ENCODE measurements at regions not wholly inside any gene's neighbourhood (a gene's known extent, or its start where the extent isn't known, plus 50 kb on each side); places are given as distances from the start of the nearest gene placed in this dataset.

DNA sequence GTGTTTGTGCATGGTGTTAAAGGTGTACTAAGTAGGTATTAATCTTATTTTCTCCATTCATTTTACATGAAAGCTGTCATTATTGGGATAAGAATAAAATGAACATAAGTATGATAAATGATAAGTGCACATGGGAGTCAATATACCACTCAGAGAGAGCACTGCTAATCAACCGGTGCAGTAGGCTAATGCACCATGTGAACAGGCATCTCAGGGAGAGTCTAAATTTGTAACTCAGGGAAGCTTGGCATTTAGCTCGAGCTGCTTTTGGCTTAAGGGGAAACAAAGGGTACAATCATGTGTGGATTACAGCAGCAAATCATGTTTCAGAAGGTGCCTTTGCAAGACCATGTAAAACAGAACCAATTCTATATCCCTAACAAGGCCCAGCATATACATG, 127.4 kb downstream of the MGST1 start:
- no peak for ATAC-seq
- no peaks in the 10 kb centered on the region for H3K4me1 Mint-ChIP-seq
- H3K27ac Mint-ChIP-seq = no peak overlapping the region
- TF ChIP-seq JUNB (IDR thresholded peaks at IDR 0.05; ENCODE audit: unreplicated experiment) (no peak), EZH2phosphoT487 (IDR thresholded peaks at IDR 0.05; ENCODE audit: unreplicated experiment) (no peak), ZNF331 (CRISPR knock-in tag; IDR thresholded peaks at IDR 0.05; ENCODE audit: low read depth) (no peak), STAT1 (IDR thresholded peaks at IDR 0.05; ENCODE audit: unreplicated experiment) (no peak), CREB1 (CRISPR knock-in tag; IDR thresholded peaks at IDR 0.05; ENCODE audit: low read depth) (no peak), ZNF114 (CRISPR knock-in tag; IDR thresholded peaks at IDR 0.05) (no peak), EZH2 (IDR thresholded peaks at IDR 0.05; ENCODE audit: low read depth, unreplicated experiment) (no peak), POLR2AphosphoS5 (IDR thresholded peaks at IDR 0.05; ENCODE audit: low read depth) (no peak), NANOG (IDR thresholded peaks at IDR 0.05; ENCODE audit: borderline replicate concordance) (no peak)
- TF ChIP-seq, protein P1, sequence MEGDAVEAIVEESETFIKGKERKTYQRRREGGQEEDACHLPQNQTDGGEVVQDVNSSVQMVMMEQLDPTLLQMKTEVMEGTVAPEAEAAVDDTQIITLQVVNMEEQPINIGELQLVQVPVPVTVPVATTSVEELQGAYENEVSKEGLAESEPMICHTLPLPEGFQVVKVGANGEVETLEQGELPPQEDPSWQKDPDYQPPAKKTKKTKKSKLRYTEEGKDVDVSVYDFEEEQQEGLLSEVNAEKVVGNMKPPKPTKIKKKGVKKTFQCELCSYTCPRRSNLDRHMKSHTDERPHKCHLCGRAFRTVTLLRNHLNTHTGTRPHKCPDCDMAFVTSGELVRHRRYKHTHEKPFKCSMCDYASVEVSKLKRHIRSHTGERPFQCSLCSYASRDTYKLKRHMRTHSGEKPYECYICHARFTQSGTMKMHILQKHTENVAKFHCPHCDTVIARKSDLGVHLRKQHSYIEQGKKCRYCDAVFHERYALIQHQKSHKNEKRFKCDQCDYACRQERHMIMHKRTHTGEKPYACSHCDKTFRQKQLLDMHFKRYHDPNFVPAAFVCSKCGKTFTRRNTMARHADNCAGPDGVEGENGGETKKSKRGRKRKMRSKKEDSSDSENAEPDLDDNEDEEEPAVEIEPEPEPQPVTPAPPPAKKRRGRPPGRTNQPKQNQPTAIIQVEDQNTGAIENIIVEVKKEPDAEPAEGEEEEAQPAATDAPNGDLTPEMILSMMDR (conservative IDR thresholded peaks at IDR 0.05; ENCODE audit: low read depth in 2 of 2) = no peak
- TF ChIP-seq, protein P2, sequence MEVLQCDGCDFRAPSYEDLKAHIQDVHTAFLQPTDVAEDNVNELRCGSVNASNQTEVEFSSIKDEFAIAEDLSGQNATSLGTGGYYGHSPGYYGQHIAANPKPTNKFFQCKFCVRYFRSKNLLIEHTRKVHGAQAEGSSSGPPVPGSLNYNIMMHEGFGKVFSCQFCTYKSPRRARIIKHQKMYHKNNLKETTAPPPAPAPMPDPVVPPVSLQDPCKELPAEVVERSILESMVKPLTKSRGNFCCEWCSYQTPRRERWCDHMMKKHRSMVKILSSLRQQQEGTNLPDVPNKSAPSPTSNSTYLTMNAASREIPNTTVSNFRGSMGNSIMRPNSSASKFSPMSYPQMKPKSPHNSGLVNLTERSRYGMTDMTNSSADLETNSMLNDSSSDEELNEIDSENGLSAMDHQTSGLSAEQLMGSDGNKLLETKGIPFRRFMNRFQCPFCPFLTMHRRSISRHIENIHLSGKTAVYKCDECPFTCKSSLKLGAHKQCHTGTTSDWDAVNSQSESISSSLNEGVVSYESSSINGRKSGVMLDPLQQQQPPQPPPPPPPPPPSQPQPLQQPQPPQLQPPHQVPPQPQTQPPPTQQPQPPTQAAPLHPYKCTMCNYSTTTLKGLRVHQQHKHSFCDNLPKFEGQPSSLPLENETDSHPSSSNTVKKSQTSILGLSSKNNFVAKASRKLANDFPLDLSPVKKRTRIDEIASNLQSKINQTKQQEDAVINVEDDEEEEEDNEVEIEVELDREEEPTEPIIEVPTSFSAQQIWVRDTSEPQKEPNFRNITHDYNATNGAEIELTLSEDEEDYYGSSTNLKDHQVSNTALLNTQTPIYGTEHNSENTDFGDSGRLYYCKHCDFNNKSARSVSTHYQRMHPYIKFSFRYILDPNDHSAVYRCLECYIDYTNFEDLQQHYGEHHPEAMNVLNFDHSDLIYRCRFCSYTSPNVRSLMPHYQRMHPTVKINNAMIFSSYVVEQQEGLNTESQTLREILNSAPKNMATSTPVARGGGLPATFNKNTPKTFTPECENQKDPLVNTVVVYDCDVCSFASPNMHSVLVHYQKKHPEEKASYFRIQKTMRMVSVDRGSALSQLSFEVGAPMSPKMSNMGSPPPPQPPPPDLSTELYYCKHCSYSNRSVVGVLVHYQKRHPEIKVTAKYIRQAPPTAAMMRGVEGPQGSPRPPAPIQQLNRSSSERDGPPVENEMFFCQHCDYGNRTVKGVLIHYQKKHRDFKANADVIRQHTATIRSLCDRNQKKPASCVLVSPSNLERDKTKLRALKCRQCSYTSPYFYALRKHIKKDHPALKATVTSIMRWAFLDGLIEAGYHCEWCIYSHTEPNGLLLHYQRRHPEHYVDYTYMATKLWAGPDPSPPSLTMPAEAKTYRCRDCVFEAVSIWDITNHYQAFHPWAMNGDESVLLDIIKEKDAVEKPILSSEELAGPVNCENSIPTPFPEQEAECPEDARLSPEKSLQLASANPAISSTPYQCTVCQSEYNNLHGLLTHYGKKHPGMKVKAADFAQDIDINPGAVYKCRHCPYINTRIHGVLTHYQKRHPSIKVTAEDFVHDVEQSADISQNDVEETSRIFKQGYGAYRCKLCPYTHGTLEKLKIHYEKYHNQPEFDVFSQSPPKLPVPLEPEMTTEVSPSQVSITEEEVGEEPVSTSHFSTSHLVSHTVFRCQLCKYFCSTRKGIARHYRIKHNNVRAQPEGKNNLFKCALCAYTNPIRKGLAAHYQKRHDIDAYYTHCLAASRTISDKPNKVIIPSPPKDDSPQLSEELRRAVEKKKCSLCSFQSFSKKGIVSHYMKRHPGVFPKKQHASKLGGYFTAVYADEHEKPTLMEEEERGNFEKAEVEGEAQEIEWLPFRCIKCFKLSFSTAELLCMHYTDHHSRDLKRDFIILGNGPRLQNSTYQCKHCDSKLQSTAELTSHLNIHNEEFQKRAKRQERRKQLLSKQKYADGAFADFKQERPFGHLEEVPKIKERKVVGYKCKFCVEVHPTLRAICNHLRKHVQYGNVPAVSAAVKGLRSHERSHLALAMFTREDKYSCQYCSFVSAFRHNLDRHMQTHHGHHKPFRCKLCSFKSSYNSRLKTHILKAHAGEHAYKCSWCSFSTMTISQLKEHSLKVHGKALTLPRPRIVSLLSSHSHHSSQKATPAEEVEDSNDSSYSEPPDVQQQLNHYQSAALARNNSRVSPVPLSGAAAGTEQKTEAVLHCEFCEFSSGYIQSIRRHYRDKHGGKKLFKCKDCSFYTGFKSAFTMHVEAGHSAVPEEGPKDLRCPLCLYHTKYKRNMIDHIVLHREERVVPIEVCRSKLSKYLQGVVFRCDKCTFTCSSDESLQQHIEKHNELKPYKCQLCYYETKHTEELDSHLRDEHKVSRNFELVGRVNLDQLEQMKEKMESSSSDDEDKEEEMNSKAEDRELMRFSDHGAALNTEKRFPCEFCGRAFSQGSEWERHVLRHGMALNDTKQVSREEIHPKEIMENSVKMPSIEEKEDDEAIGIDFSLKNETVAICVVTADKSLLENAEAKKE (CRISPR knock-in tag; IDR thresholded peaks at IDR 0.05) = no peak
- TF ChIP-seq, protein P3, sequence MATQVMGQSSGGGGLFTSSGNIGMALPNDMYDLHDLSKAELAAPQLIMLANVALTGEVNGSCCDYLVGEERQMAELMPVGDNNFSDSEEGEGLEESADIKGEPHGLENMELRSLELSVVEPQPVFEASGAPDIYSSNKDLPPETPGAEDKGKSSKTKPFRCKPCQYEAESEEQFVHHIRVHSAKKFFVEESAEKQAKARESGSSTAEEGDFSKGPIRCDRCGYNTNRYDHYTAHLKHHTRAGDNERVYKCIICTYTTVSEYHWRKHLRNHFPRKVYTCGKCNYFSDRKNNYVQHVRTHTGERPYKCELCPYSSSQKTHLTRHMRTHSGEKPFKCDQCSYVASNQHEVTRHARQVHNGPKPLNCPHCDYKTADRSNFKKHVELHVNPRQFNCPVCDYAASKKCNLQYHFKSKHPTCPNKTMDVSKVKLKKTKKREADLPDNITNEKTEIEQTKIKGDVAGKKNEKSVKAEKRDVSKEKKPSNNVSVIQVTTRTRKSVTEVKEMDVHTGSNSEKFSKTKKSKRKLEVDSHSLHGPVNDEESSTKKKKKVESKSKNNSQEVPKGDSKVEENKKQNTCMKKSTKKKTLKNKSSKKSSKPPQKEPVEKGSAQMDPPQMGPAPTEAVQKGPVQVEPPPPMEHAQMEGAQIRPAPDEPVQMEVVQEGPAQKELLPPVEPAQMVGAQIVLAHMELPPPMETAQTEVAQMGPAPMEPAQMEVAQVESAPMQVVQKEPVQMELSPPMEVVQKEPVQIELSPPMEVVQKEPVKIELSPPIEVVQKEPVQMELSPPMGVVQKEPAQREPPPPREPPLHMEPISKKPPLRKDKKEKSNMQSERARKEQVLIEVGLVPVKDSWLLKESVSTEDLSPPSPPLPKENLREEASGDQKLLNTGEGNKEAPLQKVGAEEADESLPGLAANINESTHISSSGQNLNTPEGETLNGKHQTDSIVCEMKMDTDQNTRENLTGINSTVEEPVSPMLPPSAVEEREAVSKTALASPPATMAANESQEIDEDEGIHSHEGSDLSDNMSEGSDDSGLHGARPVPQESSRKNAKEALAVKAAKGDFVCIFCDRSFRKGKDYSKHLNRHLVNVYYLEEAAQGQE (IDR thresholded peaks at IDR 0.05; ENCODE audit: unreplicated experiment) = no peak
- TF ChIP-seq, protein P4, sequence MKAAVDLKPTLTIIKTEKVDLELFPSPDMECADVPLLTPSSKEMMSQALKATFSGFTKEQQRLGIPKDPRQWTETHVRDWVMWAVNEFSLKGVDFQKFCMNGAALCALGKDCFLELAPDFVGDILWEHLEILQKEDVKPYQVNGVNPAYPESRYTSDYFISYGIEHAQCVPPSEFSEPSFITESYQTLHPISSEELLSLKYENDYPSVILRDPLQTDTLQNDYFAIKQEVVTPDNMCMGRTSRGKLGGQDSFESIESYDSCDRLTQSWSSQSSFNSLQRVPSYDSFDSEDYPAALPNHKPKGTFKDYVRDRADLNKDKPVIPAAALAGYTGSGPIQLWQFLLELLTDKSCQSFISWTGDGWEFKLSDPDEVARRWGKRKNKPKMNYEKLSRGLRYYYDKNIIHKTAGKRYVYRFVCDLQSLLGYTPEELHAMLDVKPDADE (IDR thresholded peaks at IDR 0.05) = no peak
- Histone ChIP-seq H3K27ac (ENCODE audit: low read depth) (no peak overlapping the region), H3K27me3 (ENCODE audit: insufficient read depth) (no peaks in the 10 kb centered on the region), H3F3A (replicated peaks; ENCODE audit: low read depth) (no peaks in the 10 kb centered on the region), H3K79me2 (replicated peaks; ENCODE audit: insufficient read depth) (no peaks in the 10 kb centered on the region), H3K4me1 (ENCODE audit: insufficient read depth) (no peaks in the 10 kb centered on the region), H4K20me1 (replicated peaks; ENCODE audit: insufficient read depth) (no peaks in the 10 kb centered on the region), H3K4me3 (no peak overlapping the region), H3K9me2 (ENCODE audit: insufficient read depth) (no peaks in the 10 kb centered on the region), H3K4me2 (no peak overlapping the region), H3K36me3 (ENCODE audit: insufficient read depth) (no peaks in the 10 kb centered on the region), H2AFZ (no peak overlapping the region)
- no peak overlapping the region for H3K4me3 Mint-ChIP-seq
- no peak for DNase-seq (ENCODE audit: low spot score)
- H3K9me3 Mint-ChIP-seq = no peaks in the 10 kb centered on the region
- H3K36me3 Mint-ChIP-seq (ENCODE audit: low read depth) = no peaks in the 10 kb centered on the region
- H3K27me3 Mint-ChIP-seq (ENCODE audit: insufficient read depth, low read depth, poor library complexity) = no peaks in the 10 kb centered on the region
